H9 (cell line): ENCODE measurements at regions not wholly inside any gene's neighbourhood (a gene's known extent, or its start where the extent isn't known, plus 50 kb on each side); places are given as distances from the start of the nearest gene placed in this dataset.

ENCODE experiments used
- DNase-seq: peaks from one replicate; pipeline ENCODE4 v3.0.0-alpha.2; 2017
- H2AFZ ChIP-seq: one replicate; pipeline ENCODE4 v1.6.1; 2013; ENCODE audit warnings: mild to moderate bottlenecking, low read length, control low read depth, moderate library complexity
- H2AK5ac ChIP-seq: 2 replicates; pipeline ENCODE4 v1.6.1; 2013; ENCODE audit warnings: low read length, control low read depth, mixed read lengths; ENCODE audit not compliant: insufficient read length
- H2BK120ac ChIP-seq: one replicate; pipeline ENCODE4 v1.6.1; 2013; ENCODE audit warnings: low read depth, mild to moderate bottlenecking, low read length, control low read depth, inconsistent platforms; ENCODE audit not compliant: poor library complexity, severe bottlenecking
- H2BK12ac ChIP-seq: 2 replicates; pipeline ENCODE4 v1.6.1; 2013; ENCODE audit warnings: low read length, control low read depth, mixed read lengths, low read depth; ENCODE audit not compliant: insufficient read length
- H2BK15ac ChIP-seq: 2 replicates; pipeline ENCODE4 v1.6.1; 2013; ENCODE audit warnings: low read depth, low read length, control low read depth
- H2BK20ac ChIP-seq: one replicate; pipeline ENCODE4 v1.6.1; 2013; ENCODE audit warnings: low read depth, mild to moderate bottlenecking, low read length, control low read depth, inconsistent platforms; ENCODE audit not compliant: poor library complexity, severe bottlenecking
- H2BK5ac ChIP-seq: 2 replicates; pipeline ENCODE4 v1.6.1; 2013; ENCODE audit warnings: low read length, control low read depth, mixed read lengths; ENCODE audit not compliant: insufficient read length
- H3K14ac ChIP-seq: 2 replicates; pipeline ENCODE4 v1.6.1; 2013; ENCODE audit warnings: low read length, control low read depth; ENCODE audit not compliant: insufficient read depth
- H3K18ac ChIP-seq: 2 replicates; pipeline ENCODE4 v1.6.1; 2013; ENCODE audit warnings: low read depth, mild to moderate bottlenecking, mixed read lengths, low read length, control low read depth; ENCODE audit not compliant: insufficient read length
- H3K23ac ChIP-seq: 2 replicates; pipeline ENCODE4 v1.6.1; 2013; ENCODE audit warnings: low read length, control low read depth, mixed read lengths, low read depth; ENCODE audit not compliant: insufficient read length
- H3K23me2 ChIP-seq: 2 replicates; pipeline ENCODE4 v1.6.1; 2013; ENCODE audit warnings: low read depth, mild to moderate bottlenecking, mixed read lengths, low read length, control low read depth; ENCODE audit not compliant: insufficient read length, poor library complexity, severe bottlenecking
- H3K27ac ChIP-seq: 2 replicates; pipeline ENCODE4 v1.5.1; 2013; ENCODE audit warnings: low read length, control low read depth, mixed read lengths, low read depth; ENCODE audit not compliant: insufficient read length
- H3K27me3 ChIP-seq: 2 replicates; pipeline ENCODE4 v1.6.1; 2013; ENCODE audit warnings: low read length, control low read depth, inconsistent platforms; ENCODE audit not compliant: insufficient read depth
- H3K4ac ChIP-seq: 2 replicates; pipeline ENCODE4 v1.6.1; 2013; ENCODE audit warnings: low read depth, mild to moderate bottlenecking, control low read depth, inconsistent platforms, low read length, moderate library complexity
- H3K4me1 ChIP-seq: 2 replicates; pipeline ENCODE4 v1.6.1; 2013; ENCODE audit warnings: low read length, control low read depth, inconsistent platforms; ENCODE audit not compliant: insufficient read depth
- H3K4me2 ChIP-seq: 2 replicates; pipeline ENCODE4 v1.6.1; 2013; ENCODE audit warnings: low read length, control low read depth, mixed read lengths; ENCODE audit not compliant: insufficient read length, insufficient read depth
- H3K56ac ChIP-seq: 2 replicates; pipeline ENCODE4 v1.6.1; 2013; ENCODE audit warnings: low read depth, mild to moderate bottlenecking, mixed read lengths, low read length, control low read depth; ENCODE audit not compliant: insufficient read length
- H3K79me1 ChIP-seq: 2 replicates; pipeline ENCODE4 v1.6.1; 2013; ENCODE audit warnings: low read depth, mild to moderate bottlenecking, moderate library complexity, low read length, control low read depth, inconsistent platforms; ENCODE audit not compliant: insufficient read depth, poor library complexity, severe bottlenecking
- H3K79me2 ChIP-seq: 2 replicates; pipeline ENCODE4 v1.6.1; 2013; ENCODE audit warnings: low read length, control low read depth, inconsistent platforms; ENCODE audit not compliant: insufficient read depth
- H3K9ac ChIP-seq: 2 replicates; pipeline ENCODE4 v1.6.1; 2013; ENCODE audit warnings: low read length, control low read depth, mixed read lengths; ENCODE audit not compliant: insufficient read length; ENCODE audit errors: extremely low read depth
- H3K9me3 ChIP-seq: one replicate; pipeline ENCODE4 v1.6.1; 2013; ENCODE audit warnings: low read depth, low read length, inconsistent platforms; ENCODE audit not compliant: control insufficient read depth
- H3T11ph ChIP-seq: one replicate; pipeline ENCODE4 v1.6.1; 2013; ENCODE audit warnings: mild to moderate bottlenecking, low read length, control low read depth, inconsistent platforms
- H4K20me1 ChIP-seq: one replicate; pipeline ENCODE4 v1.6.1; 2013; ENCODE audit not compliant: control insufficient read depth, insufficient read length, insufficient read depth
- H4K5ac ChIP-seq: 2 replicates; pipeline ENCODE4 v1.6.1; 2013; ENCODE audit warnings: low read depth, mild to moderate bottlenecking, mixed read lengths, low read length, control low read depth; ENCODE audit not compliant: insufficient read length
- H4K8ac ChIP-seq: replicated peaks from 2 replicates; pipeline ENCODE4 v1.6.1; 2013; ENCODE audit warnings: low read length, control low read depth, mixed read lengths, low read depth; ENCODE audit not compliant: insufficient read length
- H4K91ac ChIP-seq: 2 replicates; pipeline ENCODE4 v1.6.1; 2013; ENCODE audit warnings: low read depth, mild to moderate bottlenecking, moderate library complexity, mixed read lengths, low read length, control low read depth; ENCODE audit not compliant: insufficient read length
- H3K27ac Mint-ChIP-seq, 3 experiments: 2 replicates in 2 of 3; 3 replicates in 1 of 3; pipeline ENCODE4 v1.8.0; 2020 to 2021; ENCODE audit warnings: mixed read lengths in 3 of 3, mild to moderate bottlenecking in 1 of 3, moderate library complexity in 1 of 3
- H3K27me3 Mint-ChIP-seq: 2 replicates; pipeline ENCODE4 v1.8.0; 2021; ENCODE audit warnings: low read depth, mild to moderate bottlenecking, moderate library complexity, mixed read lengths
- H3K36me3 Mint-ChIP-seq, 3 experiments: 2 replicates in 2 of 3; 3 replicates in 1 of 3; pipeline ENCODE4 v1.8.0; 2020 to 2021; ENCODE audit warnings: low read depth in 3 of 3, mixed read lengths in 3 of 3; ENCODE audit not compliant: insufficient read depth in 1 of 3
- H3K4me1 Mint-ChIP-seq, 2 experiments: 2 replicates each; pipeline ENCODE4 v1.8.0; 2020; ENCODE audit warnings: mixed read lengths in 2 of 2
- H3K4me3 Mint-ChIP-seq, 2 experiments: 2 replicates in 1 of 2; 3 replicates in 1 of 2; pipeline ENCODE4 v1.8.0; 2020 to 2021; ENCODE audit warnings: mild to moderate bottlenecking in 2 of 2, mixed read lengths in 2 of 2, moderate library complexity in 1 of 2
- H3K9me3 Mint-ChIP-seq, 2 experiments: 2 replicates in 1 of 2; 3 replicates in 1 of 2; pipeline ENCODE4 v1.8.0; 2020; ENCODE audit warnings: mild to moderate bottlenecking in 2 of 2, mixed read lengths in 2 of 2, moderate library complexity in 1 of 2
- WGBS: extraction: QIAGEN DNeasy Blood & Tissue Kit; methylation state at CpG from one replicate; pipeline ENCODE4 v1.1.7; 2013; ENCODE audit warnings: missing lambda C conversion rate, low lambda C conversion rate, mixed read lengths; ENCODE audit not compliant: insufficient read length; ENCODE audit errors: extremely low coverage; 5-methylcytosine and 5-hydroxymethylcytosine counted together
- TF ChIP-seq, protein P1 (sequence below): fragments of 200-600 bp; sonication (generic); conservative IDR thresholded peaks from 3 replicates; pipeline ENCODE4 v1.8.0; 2021; ENCODE audit warnings: antibody characterized with exemption, mild to moderate bottlenecking

GRCh38 chr14:55892906-55893305, 225.3 kb upstream of the PELI2 start:
- no peak overlapping the region for H3K27ac Mint-ChIP-seq
- H2BK20ac ChIP-seq: no peak overlapping the region
- no peak overlapping the region for H3K18ac ChIP-seq
- H3K4me1 ChIP-seq: peaks cover 2% of the 10 kb centered on the region
- no peak overlapping the region for H3T11ph ChIP-seq
- H3K9me3 Mint-ChIP-seq: no peaks in the 10 kb centered on the region
- H2BK120ac ChIP-seq: no peak overlapping the region
- H3K23me2 ChIP-seq: no peaks in the 10 kb centered on the region
- WGBS: no CpG with 5 or more reads among the region's 4 CpGs
- H3K27me3 Mint-ChIP-seq: no peaks in the 10 kb centered on the region; the same call in 1 of the 2 replicates
- no peak overlapping the region for H3K14ac ChIP-seq
- H3K4me2 ChIP-seq: no peak overlapping the region
- H3K56ac ChIP-seq: no peak overlapping the region
- H3K27ac ChIP-seq: no peak overlapping the region
- TF ChIP-seq, protein P1, sequence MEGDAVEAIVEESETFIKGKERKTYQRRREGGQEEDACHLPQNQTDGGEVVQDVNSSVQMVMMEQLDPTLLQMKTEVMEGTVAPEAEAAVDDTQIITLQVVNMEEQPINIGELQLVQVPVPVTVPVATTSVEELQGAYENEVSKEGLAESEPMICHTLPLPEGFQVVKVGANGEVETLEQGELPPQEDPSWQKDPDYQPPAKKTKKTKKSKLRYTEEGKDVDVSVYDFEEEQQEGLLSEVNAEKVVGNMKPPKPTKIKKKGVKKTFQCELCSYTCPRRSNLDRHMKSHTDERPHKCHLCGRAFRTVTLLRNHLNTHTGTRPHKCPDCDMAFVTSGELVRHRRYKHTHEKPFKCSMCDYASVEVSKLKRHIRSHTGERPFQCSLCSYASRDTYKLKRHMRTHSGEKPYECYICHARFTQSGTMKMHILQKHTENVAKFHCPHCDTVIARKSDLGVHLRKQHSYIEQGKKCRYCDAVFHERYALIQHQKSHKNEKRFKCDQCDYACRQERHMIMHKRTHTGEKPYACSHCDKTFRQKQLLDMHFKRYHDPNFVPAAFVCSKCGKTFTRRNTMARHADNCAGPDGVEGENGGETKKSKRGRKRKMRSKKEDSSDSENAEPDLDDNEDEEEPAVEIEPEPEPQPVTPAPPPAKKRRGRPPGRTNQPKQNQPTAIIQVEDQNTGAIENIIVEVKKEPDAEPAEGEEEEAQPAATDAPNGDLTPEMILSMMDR: no peak
- H2BK12ac ChIP-seq: no peak overlapping the region
- peaks cover 41 to 58% of the 10 kb centered on the region in 2 experiments for H3K4me1 Mint-ChIP-seq
- no peak overlapping the region for H3K4ac ChIP-seq
- H2AK5ac ChIP-seq: no peak overlapping the region
- no peaks in the 10 kb centered on the region for H3K79me2 ChIP-seq
- H2BK15ac ChIP-seq: no peak overlapping the region
- H4K20me1 ChIP-seq: no peaks in the 10 kb centered on the region
- no peak overlapping the region for H4K91ac ChIP-seq
- H3K9me3 ChIP-seq: no peaks in the 10 kb centered on the region
- no peak overlapping the region for H2BK5ac ChIP-seq
- no peak overlapping the region for H4K8ac ChIP-seq
- H3K4me3 Mint-ChIP-seq: no peak overlapping the region
- peaks cover 0 to 4% (median 0%) of the 10 kb centered on the region in 3 experiments; a peak in 2 of 7 replicates for H3K36me3 Mint-ChIP-seq
- no peak overlapping the region for H2AFZ ChIP-seq
- no peak overlapping the region for H4K5ac ChIP-seq
- H3K27me3 ChIP-seq: no peaks in the 10 kb centered on the region
- no peak overlapping the region for H3K9ac ChIP-seq
- no peak overlapping the region for H3K23ac ChIP-seq
- no peak for DNase-seq
- no peaks in the 10 kb centered on the region for H3K79me1 ChIP-seq
